IMR-90 (cell line): ENCODE measurements at regions not wholly inside any gene's neighbourhood (a gene's known extent, or its start where the extent isn't known, plus 50 kb on each side); places are given as distances from the start of the nearest gene placed in this dataset.

Source experiments
- ATAC-seq: fragments of 200-7000 bp; cut with Tn5 transposase; 2 replicates; pipeline ENCODE4 v1.9.1; 2020; ENCODE audit warnings: low read depth, mild to moderate bottlenecking, moderate library complexity
- BruUV-seq: library from RNA; stranded (reverse); fragments of 400-500 nt; replicated peaks from 2 replicates; lab custom pipeline; 2021; lab: Mats Ljungman, UMichigan
- CTCF ChIA-PET: fragments of 300-600 bp; formaldehyde crosslinking; extraction: SDS; loops from one replicate; lab custom pipeline; 2021; ENCODE audit warnings: antibody characterized with exemption; lab: Yijun Ruan, JAX
- POLR2A ChIA-PET: fragments of 300-600 bp; sonication (Branson Sonifier 250); formaldehyde crosslinking; loops from one replicate; lab custom pipeline; 2022; ENCODE audit warnings: antibody characterized with exemption; ENCODE audit not compliant: unreplicated experiment; lab: Charles Lee
- DNase-seq: peaks from one replicate; pipeline ENCODE4 v3.0.0; 2013
- H2AFZ ChIP-seq: replicated peaks from 2 replicates; pipeline ENCODE3; 2013; ENCODE audit warnings: low read length, mild to moderate bottlenecking; ENCODE audit not compliant: poor library complexity
- H2AK5ac ChIP-seq: 2 replicates; pipeline ENCODE4 v1.6.1; 2013; ENCODE audit warnings: low read depth, low read length, inconsistent platforms
- H2AK9ac ChIP-seq: replicated peaks from 2 replicates; pipeline ENCODE3; 2013; ENCODE audit warnings: mild to moderate bottlenecking, low read depth, low read length, moderate library complexity; ENCODE audit not compliant: poor library complexity
- H2BK120ac ChIP-seq: 2 replicates; pipeline ENCODE4 v1.6.1; 2013; ENCODE audit warnings: low read depth, low read length, inconsistent platforms
- H2BK15ac ChIP-seq: 3 replicates; pipeline ENCODE4 v1.6.1; 2013; ENCODE audit warnings: low read depth, low read length, inconsistent platforms
- H2BK20ac ChIP-seq: 2 replicates; pipeline ENCODE4 v1.6.1; 2013; ENCODE audit warnings: low read depth, mild to moderate bottlenecking, inconsistent platforms, low read length, moderate library complexity
- H2BK5ac ChIP-seq: 2 replicates; pipeline ENCODE4 v1.6.1; 2013; ENCODE audit warnings: mild to moderate bottlenecking, low read depth, low read length, inconsistent platforms; ENCODE audit not compliant: poor library complexity, severe bottlenecking
- H3K14ac ChIP-seq: replicated peaks from 2 replicates; pipeline ENCODE4 v1.6.1; 2013; ENCODE audit warnings: low read depth, low read length, inconsistent platforms
- H3K18ac ChIP-seq: 2 replicates; pipeline ENCODE4 v1.6.1; 2013; ENCODE audit warnings: low read depth, low read length, control low read depth
- H3K23ac ChIP-seq: 2 replicates; pipeline ENCODE4 v1.6.1; 2013; ENCODE audit warnings: low read depth, low read length, inconsistent platforms
- H3K27ac ChIP-seq: 2 replicates; pipeline ENCODE4 v1.5.1; 2013; ENCODE audit warnings: mild to moderate bottlenecking, control low read depth, low read length; ENCODE audit not compliant: insufficient read depth
- H3K27me3 ChIP-seq: 2 replicates; pipeline ENCODE4 v1.6.1; 2013; ENCODE audit warnings: low read length; ENCODE audit not compliant: control insufficient read depth, insufficient read depth
- H3K36me3 ChIP-seq: 2 replicates; pipeline ENCODE4 v1.6.1; 2013; ENCODE audit warnings: low read length, mixed read lengths; ENCODE audit not compliant: control insufficient read depth, insufficient read depth
- H3K4ac ChIP-seq: 2 replicates; pipeline ENCODE4 v1.6.1; 2013; ENCODE audit warnings: low read depth, low read length, inconsistent platforms
- H3K4me1 ChIP-seq: 2 replicates; pipeline ENCODE4 v1.6.1; 2013; ENCODE audit warnings: low read length, mixed read lengths; ENCODE audit not compliant: control insufficient read depth, insufficient read depth
- H3K4me2 ChIP-seq: 2 replicates; pipeline ENCODE4 v1.6.1; 2013; ENCODE audit warnings: low read depth, mild to moderate bottlenecking, control low read depth, low read length, moderate library complexity
- H3K4me3 ChIP-seq: 2 replicates; pipeline ENCODE4 v1.5.1; 2013; ENCODE audit warnings: low read depth, mild to moderate bottlenecking, control low read depth, low read length, moderate library complexity; ENCODE audit not compliant: insufficient read depth
- H3K56ac ChIP-seq: 2 replicates; pipeline ENCODE4 v1.6.1; 2013; ENCODE audit warnings: low read length, inconsistent platforms; ENCODE audit not compliant: insufficient read depth; ENCODE audit errors: extremely low read depth
- H3K79me1 ChIP-seq, 2 experiments: 2 replicates each; pipeline ENCODE4 v1.6.1; 2013; ENCODE audit warnings: low read length in 2 of 2, inconsistent platforms in 1 of 2, low read depth in 1 of 2
- H3K9ac ChIP-seq: 2 replicates; pipeline ENCODE4 v1.6.1; 2013; ENCODE audit warnings: low read depth, low read length, control low read depth
- H3K9me1 ChIP-seq: 2 replicates; pipeline ENCODE4 v1.6.1; 2013; ENCODE audit warnings: low read length, inconsistent platforms; ENCODE audit not compliant: insufficient read depth
- H3K9me3 ChIP-seq: 2 replicates; pipeline ENCODE4 v1.6.1; 2013; ENCODE audit warnings: low read length; ENCODE audit not compliant: control insufficient read depth, insufficient read depth
- H4K20me1 ChIP-seq: 2 replicates; pipeline ENCODE4 v1.6.1; 2013; ENCODE audit warnings: low read length, inconsistent platforms; ENCODE audit not compliant: insufficient read depth
- H4K5ac ChIP-seq: 2 replicates; pipeline ENCODE4 v1.6.1; 2013; ENCODE audit warnings: mild to moderate bottlenecking, low read depth, low read length, control low read depth
- H4K8ac ChIP-seq, 2 experiments: 2 replicates each; pipeline ENCODE4 v1.6.1; 2013; ENCODE audit warnings: low read depth in 2 of 2, low read length in 2 of 2, control low read depth in 1 of 2, inconsistent platforms in 1 of 2
- H4K91ac ChIP-seq: 2 replicates; pipeline ENCODE4 v1.6.1; 2013; ENCODE audit warnings: low read depth, low read length, inconsistent platforms; ENCODE audit not compliant: insufficient read depth
- BHLHE40 ChIP-seq: fragments of 150-350 bp; IDR thresholded peaks from 2 replicates; pipeline ENCODE4 v1.6.1; 2016; ENCODE audit warnings: mild to moderate bottlenecking, low read depth, low read length
- CEBPB ChIP-seq: IDR thresholded peaks from 2 replicates; pipeline ENCODE4 v1.6.1; 2012; ENCODE audit warnings: low read depth, low read length, improper control_type of control experiment
- CHD1 ChIP-seq: IDR thresholded peaks from 2 replicates; pipeline ENCODE4 v1.6.1; 2012; ENCODE audit warnings: low read depth, low read length, improper control_type of control experiment
- CTCF ChIP-seq: conservative IDR thresholded peaks from 2 replicates; pipeline ENCODE4 v1.5.1; 2012; ENCODE audit warnings: mild to moderate bottlenecking, low read depth, low read length, improper control_type of control experiment
- ELK1 ChIP-seq: fragments of 150-350 bp; IDR thresholded peaks from 2 replicates; pipeline ENCODE4 v1.6.1; 2016; ENCODE audit warnings: low read depth, mild to moderate bottlenecking, low read length, moderate library complexity, borderline replicate concordance
- FOS ChIP-seq: fragments of 150-350 bp; IDR thresholded peaks from 2 replicates; pipeline ENCODE4 v1.6.1; 2016; ENCODE audit warnings: low read depth, low read length
- MAFK ChIP-seq: IDR thresholded peaks from 2 replicates; pipeline ENCODE4 v1.6.1; 2012; ENCODE audit warnings: low read depth, low read length, improper control_type of control experiment
- MAZ ChIP-seq: IDR thresholded peaks from 2 replicates; pipeline ENCODE4 v1.6.1; 2012; ENCODE audit warnings: low read depth, mild to moderate bottlenecking, low read length, improper control_type of control experiment, moderate library complexity, borderline replicate concordance
- MXI1 ChIP-seq: IDR thresholded peaks from 2 replicates; pipeline ENCODE4 v1.6.1; 2012; ENCODE audit warnings: low read depth, mild to moderate bottlenecking, low read length, moderate library complexity, borderline replicate concordance
- NFE2L2 ChIP-seq: fragments of 150-350 bp; IDR thresholded peaks from 2 replicates; pipeline ENCODE4 v1.6.1; 2016; ENCODE audit warnings: low read depth, mild to moderate bottlenecking, low read length
- POLR2A ChIP-seq: IDR thresholded peaks from 2 replicates; pipeline ENCODE4 v1.6.1; 2012; ENCODE audit warnings: mild to moderate bottlenecking, low read depth, low read length
- RAD21 ChIP-seq: IDR thresholded peaks from 2 replicates; pipeline ENCODE4 v1.6.1; 2012; ENCODE audit warnings: low read length, improper control_type of control experiment
- RCOR1 ChIP-seq: IDR thresholded peaks from 2 replicates; pipeline ENCODE4 v1.6.1; 2012; ENCODE audit warnings: mild to moderate bottlenecking, low read length, improper control_type of control experiment; ENCODE audit not compliant: insufficient replicate concordance
- RFX5 ChIP-seq: IDR thresholded peaks from 2 replicates; pipeline ENCODE4 v1.8.0; 2012; ENCODE audit warnings: low read depth, mild to moderate bottlenecking, low read length, moderate library complexity
- SMC3 ChIP-seq: fragments of 150-350 bp; IDR thresholded peaks from 2 replicates; pipeline ENCODE4 v1.6.1; 2016; ENCODE audit warnings: low read depth, mild to moderate bottlenecking, antibody characterized with exemption, low read length, moderate library complexity
- USF2 ChIP-seq: fragments of 150-350 bp; IDR thresholded peaks from 2 replicates; pipeline ENCODE4 v1.6.1; 2017; ENCODE audit warnings: mild to moderate bottlenecking, antibody characterized with exemption, low read length, low read depth
- WGBS, 2 experiments: methylation state at CpG; one replicate each; pipeline versions ENCODE4 v1.1.5 to v1.1.7; 2013; ENCODE audit warnings: missing lambda C conversion rate in 2 of 2; ENCODE audit not compliant: insufficient read length in 1 of 2; ENCODE audit errors: extremely low coverage in 2 of 2; 5-methylcytosine and 5-hydroxymethylcytosine counted together
- dilution Hi-C: fragments of 300-500 bp; cut with HindIII; formaldehyde crosslinking; loops from one replicate; pipeline ENCODE4 v1.14.3; 2018; ENCODE audit warnings: low sequenced_read_pairs; ENCODE audit not compliant: unreplicated experiment
- in situ Hi-C: fragments of 300-500 bp; cut with MboI; formaldehyde crosslinking; loops from 3 replicates; pipeline ENCODE4 v1.14.3; 2019; ENCODE audit warnings: low sequenced_read_pairs, inconsistent platforms, mixed read lengths
- intact Hi-C: fragments of 100-400 bp; cut with micrococcal nuclease; formaldehyde crosslinking; loops from 2 replicates; pipeline ENCODE4 v1.10.0; 2022

GRCh38 chr4:66911880-66912279 is 633.4 kb downstream of the CENPC start:
- ChIA-PET CTCF (no interaction called here), POLR2A (no interaction called here)
- no peak overlapping the region for H2AFZ ChIP-seq
- no peak overlapping the region for H3K4me2 ChIP-seq
- WGBS, 2 experiments, result no CpG with 5 or more reads among the region's 2 CpGs
- H4K91ac ChIP-seq, result no peak overlapping the region
- no peak overlapping the region for H2AK9ac ChIP-seq
- H3K79me1 ChIP-seq, result no peaks in the 10 kb centered on the region
- DNase-seq (no peak), ATAC-seq (no peak)
- H4K20me1 ChIP-seq, result no peaks in the 10 kb centered on the region
- H3K9ac ChIP-seq, result no peak overlapping the region
- H3K14ac ChIP-seq, result no peak overlapping the region
- BruUV-seq, result no TSS peak
- H2BK5ac ChIP-seq, result no peak overlapping the region
- no peak overlapping the region for H2BK15ac ChIP-seq
- H2BK120ac ChIP-seq, result no peak overlapping the region
- dilution Hi-C loops, result no loop called here
- intact Hi-C loops, result no loop called here
- peaks cover 2% of the 10 kb centered on the region; the same call in 1 of the 2 replicates for H3K9me3 ChIP-seq
- H3K27ac ChIP-seq, result no peak overlapping the region
- H4K5ac ChIP-seq, result no peak overlapping the region
- in situ Hi-C loops, result no loop called here
- H2AK5ac ChIP-seq, result no peak overlapping the region
- H3K18ac ChIP-seq, result no peak overlapping the region
- no peak overlapping the region for H3K4me3 ChIP-seq
- no peak overlapping the region for H4K8ac ChIP-seq
- no peak overlapping the region for H3K4ac ChIP-seq
- no peaks in the 10 kb centered on the region for H3K27me3 ChIP-seq
- no peak overlapping the region for H3K23ac ChIP-seq
- H3K56ac ChIP-seq, result no peak overlapping the region
- H2BK20ac ChIP-seq, result no peak overlapping the region
- no peaks in the 10 kb centered on the region for H3K4me1 ChIP-seq
- no peaks in the 10 kb centered on the region for H3K9me1 ChIP-seq
- no peaks in the 10 kb centered on the region for H3K36me3 ChIP-seq
- TF ChIP-seq RAD21, result no peak
- no peak for TF ChIP-seq FOS
- TF ChIP-seq MXI1, result no peak
- TF ChIP-seq CTCF, result no peak
- no peak for TF ChIP-seq USF2
- no peak for TF ChIP-seq NFE2L2
- TF ChIP-seq BHLHE40, result no peak
- TF ChIP-seq CHD1, result no peak
- TF ChIP-seq POLR2A, result no peak
- TF ChIP-seq MAZ, result no peak
- TF ChIP-seq SMC3, result no peak
- no peak for TF ChIP-seq MAFK
- no peak for TF ChIP-seq RFX5
- no peak for TF ChIP-seq ELK1
- no peak for TF ChIP-seq RCOR1
- no peak for TF ChIP-seq CEBPB
